Mesendoderm (in vitro differentiated cells): ENCODE measurements at regions not wholly inside any gene's neighbourhood (a gene's known extent, or its start where the extent isn't known, plus 50 kb on each side); places are given as distances from the start of the nearest gene placed in this dataset.

Experiments used
- DNase-seq: peaks from one replicate; pipeline ENCODE4 v3.0.0; 2013
- H2AK5ac ChIP-seq: 2 replicates; pipeline ENCODE4 v1.6.1; 2013; ENCODE audit warnings: low read length, inconsistent platforms
- H2BK120ac ChIP-seq: 2 replicates; pipeline ENCODE4 v1.6.1; 2013; ENCODE audit warnings: low read depth, mild to moderate bottlenecking, low read length, moderate library complexity, mixed read lengths
- H2BK15ac ChIP-seq: replicated peaks from 2 replicates; pipeline ENCODE4 v1.6.1; 2013; ENCODE audit warnings: low read depth, mild to moderate bottlenecking, moderate library complexity
- H2BK5ac ChIP-seq: 2 replicates; pipeline ENCODE4 v1.6.1; 2013; ENCODE audit warnings: low read length, inconsistent platforms
- H3K18ac ChIP-seq: 2 replicates; pipeline ENCODE4 v1.6.1; 2013; ENCODE audit warnings: mild to moderate bottlenecking, low read length, mixed read lengths
- H3K23ac ChIP-seq: one replicate; pipeline ENCODE4 v1.6.1; 2013; ENCODE audit warnings: low read length
- H3K27ac ChIP-seq: 2 replicates; pipeline ENCODE4 v1.5.1; 2013; ENCODE audit warnings: low read depth, mild to moderate bottlenecking, inconsistent platforms, low read length, moderate library complexity
- H3K27me3 ChIP-seq: 2 replicates; pipeline ENCODE4 v1.6.1; 2013; ENCODE audit warnings: low read length, control low read depth, mild to moderate bottlenecking, inconsistent platforms; ENCODE audit not compliant: insufficient read depth, poor library complexity
- H3K36me3 ChIP-seq: 2 replicates; pipeline ENCODE4 v1.6.1; 2013; ENCODE audit warnings: low read length, inconsistent platforms; ENCODE audit not compliant: control insufficient read depth, insufficient read depth
- H3K4ac ChIP-seq: one replicate; pipeline ENCODE4 v1.6.1; 2013; ENCODE audit warnings: low read depth, mild to moderate bottlenecking, low read length, moderate library complexity
- H3K4me1 ChIP-seq: 2 replicates; pipeline ENCODE4 v1.6.1; 2013; ENCODE audit warnings: low read depth, low read length, inconsistent platforms; ENCODE audit not compliant: control insufficient read depth
- H3K4me2 ChIP-seq: 2 replicates; pipeline ENCODE4 v1.6.1; 2013; ENCODE audit warnings: low read length
- H3K4me3 ChIP-seq: 2 replicates; pipeline ENCODE4 v1.5.1; 2013; ENCODE audit warnings: mild to moderate bottlenecking, low read length
- H3K56ac ChIP-seq: one replicate; pipeline ENCODE4 v1.6.1; 2013; ENCODE audit warnings: low read length
- H3K79me1 ChIP-seq: 2 replicates; pipeline ENCODE4 v1.6.1; 2013; ENCODE audit warnings: low read length, inconsistent platforms
- H3K79me2 ChIP-seq: 2 replicates; pipeline ENCODE4 v1.6.1; 2013; ENCODE audit warnings: mild to moderate bottlenecking, low read length; ENCODE audit not compliant: control insufficient read depth, insufficient read depth
- H3K9ac ChIP-seq: 2 replicates; pipeline ENCODE4 v1.6.1; 2013; ENCODE audit warnings: low read length, inconsistent platforms
- H4K5ac ChIP-seq: one replicate; pipeline ENCODE4 v1.6.1; 2013; ENCODE audit warnings: low read length
- H4K8ac ChIP-seq: one replicate; pipeline ENCODE4 v1.6.1; 2013; ENCODE audit warnings: low read depth, mild to moderate bottlenecking, control low read depth, low read length, moderate library complexity
- WGBS: extraction: QIAGEN DNeasy Blood & Tissue Kit; methylation state at CpG from one replicate; pipeline ENCODE4 v1.1.7; 2013; ENCODE audit warnings: low lambda C conversion rate, missing lambda C conversion rate; ENCODE audit not compliant: insufficient coverage; ENCODE audit errors: extremely low coverage; 5-methylcytosine and 5-hydroxymethylcytosine counted together

- Histone ChIP-seq H4K8ac (no peak overlapping the region), H4K5ac (no peak overlapping the region), H3K56ac (no peak overlapping the region), H3K79me2 (no peaks in the 10 kb centered on the region), H3K79me1 (no peaks in the 10 kb centered on the region), H2AK5ac (no peak overlapping the region), H3K4me2 (no peak overlapping the region), H3K18ac (no peak overlapping the region), H3K4ac (no peak overlapping the region), H3K9ac (no peak overlapping the region), H3K27ac (no peak overlapping the region), H3K23ac (no peak overlapping the region), H2BK5ac (no peak overlapping the region), H3K4me3 (no peak overlapping the region), H3K36me3 (no peaks in the 10 kb centered on the region), H2BK15ac (no peak overlapping the region), H3K27me3 (no peaks in the 10 kb centered on the region), H3K4me1 (no peaks in the 10 kb centered on the region), H2BK120ac (no peak overlapping the region)
- DNase-seq: no peak
- WGBS: no CpG with 5 or more reads among the region's 9 CpGs
Measured at GRCh38 chr4:100790836-100791615, 273.2 kb upstream of the EMCN start.

GRCh38 chr4:100789991-100790390, 272.2 kb upstream of the EMCN start:
- Histone ChIP-seq H3K23ac (no peak overlapping the region), H3K56ac (no peak overlapping the region), H2BK5ac (no peak overlapping the region), H2BK120ac (no peak overlapping the region), H3K4me3 (no peak overlapping the region), H3K27ac (no peak overlapping the region), H2BK15ac (no peak overlapping the region), H3K18ac (no peak overlapping the region), H4K8ac (no peak overlapping the region), H3K36me3 (no peaks in the 10 kb centered on the region), H3K79me2 (no peaks in the 10 kb centered on the region), H3K79me1 (no peaks in the 10 kb centered on the region), H3K27me3 (no peaks in the 10 kb centered on the region), H2AK5ac (no peak overlapping the region), H4K5ac (no peak overlapping the region), H3K9ac (no peak overlapping the region), H3K4me2 (no peak overlapping the region), H3K4ac (no peak overlapping the region), H3K4me1 (no peaks in the 10 kb centered on the region)
- no peak for DNase-seq

GRCh38 chr4:100786481-100786880, 268.7 kb upstream of the EMCN start:
- DNase-seq: no peak

GRCh38 chr4:100782356-100782755, 264.5 kb upstream of the EMCN start:
- no peaks in the 10 kb centered on the region for H3K36me3 ChIP-seq
- no peak overlapping the region for H2AK5ac ChIP-seq
- H3K4me1 ChIP-seq: no peaks in the 10 kb centered on the region
- no peaks in the 10 kb centered on the region for H3K79me2 ChIP-seq
- H3K4me2 ChIP-seq: no peak overlapping the region
- no peak for DNase-seq
- no peak overlapping the region for H4K8ac ChIP-seq
- no peak overlapping the region for H3K56ac ChIP-seq
- no peak overlapping the region for H3K23ac ChIP-seq
- H3K79me1 ChIP-seq: no peaks in the 10 kb centered on the region
- no peak overlapping the region for H3K9ac ChIP-seq
- no peak overlapping the region for H3K18ac ChIP-seq
- no CpG with 5 or more reads among the region's 5 CpGs for WGBS
- H4K5ac ChIP-seq: no peak overlapping the region
- H3K27me3 ChIP-seq: no peaks in the 10 kb centered on the region
- no peak overlapping the region for H2BK120ac ChIP-seq
- no peak overlapping the region for H2BK15ac ChIP-seq
- no peak overlapping the region for H2BK5ac ChIP-seq
- H3K4ac ChIP-seq: no peak overlapping the region
- H3K4me3 ChIP-seq: no peak overlapping the region
- H3K27ac ChIP-seq: no peak overlapping the region

More at GRCh38 chr4:100786481-100786880, 268.7 kb upstream of the EMCN start:
- WGBS: no CpG with 5 or more reads among the region's 1 CpG
- no peak overlapping the region for H3K23ac ChIP-seq
- no peak overlapping the region for H3K9ac ChIP-seq
- H2BK5ac ChIP-seq: no peak overlapping the region
- H3K56ac ChIP-seq: no peak overlapping the region
- H3K4me1 ChIP-seq: no peaks in the 10 kb centered on the region
- H3K18ac ChIP-seq: no peak overlapping the region
- H3K4me2 ChIP-seq: no peak overlapping the region
- no peak overlapping the region for H3K4me3 ChIP-seq
- H3K79me1 ChIP-seq: no peaks in the 10 kb centered on the region
- no peak overlapping the region for H3K4ac ChIP-seq
- H2BK120ac ChIP-seq: no peak overlapping the region
- no peaks in the 10 kb centered on the region for H3K27me3 ChIP-seq
- no peak overlapping the region for H2BK15ac ChIP-seq
- H4K5ac ChIP-seq: no peak overlapping the region
- H4K8ac ChIP-seq: no peak overlapping the region
- no peak overlapping the region for H2AK5ac ChIP-seq
- H3K36me3 ChIP-seq: no peaks in the 10 kb centered on the region
- no peak overlapping the region for H3K27ac ChIP-seq
- H3K79me2 ChIP-seq: no peaks in the 10 kb centered on the region

DNA sequence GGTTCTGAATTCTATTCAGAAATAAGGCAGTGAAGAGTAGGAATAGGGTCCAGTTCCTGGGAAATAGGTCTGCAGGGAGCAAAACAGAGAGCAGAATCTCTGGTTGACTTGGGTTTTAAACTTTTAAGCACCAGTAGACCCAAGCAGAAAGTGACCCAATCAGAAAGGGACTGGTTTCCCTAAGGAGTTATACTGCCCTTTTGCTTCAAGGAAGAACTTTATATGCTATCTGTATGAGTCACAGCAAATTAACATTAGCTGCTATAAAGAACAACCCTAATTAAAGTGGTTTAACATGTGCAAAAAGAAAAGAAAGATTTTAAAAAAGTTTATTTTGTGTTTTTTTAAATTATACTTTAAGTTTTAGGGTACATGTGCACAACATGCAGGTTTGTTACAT, 263.6 kb upstream of the EMCN start:
- H2BK120ac ChIP-seq: no peak overlapping the region
- no peak overlapping the region for H3K4ac ChIP-seq
- no peak overlapping the region for H3K9ac ChIP-seq
- H3K27me3 ChIP-seq: no peaks in the 10 kb centered on the region
- no peak overlapping the region for H3K56ac ChIP-seq
- H2BK15ac ChIP-seq: no peak overlapping the region
- no peak overlapping the region for H4K8ac ChIP-seq
- H3K36me3 ChIP-seq: no peaks in the 10 kb centered on the region
- no peak overlapping the region for H2BK5ac ChIP-seq
- H3K4me2 ChIP-seq: no peak overlapping the region
- no peaks in the 10 kb centered on the region for H3K79me1 ChIP-seq
- H4K5ac ChIP-seq: no peak overlapping the region
- no peak for DNase-seq
- no peak overlapping the region for H3K4me3 ChIP-seq
- H3K23ac ChIP-seq: no peak overlapping the region
- H3K27ac ChIP-seq: no peak overlapping the region
- H2AK5ac ChIP-seq: no peak overlapping the region
- no peaks in the 10 kb centered on the region for H3K79me2 ChIP-seq
- no peak overlapping the region for H3K18ac ChIP-seq
- H3K4me1 ChIP-seq: no peaks in the 10 kb centered on the region

GRCh38 chr4:100780126-100780525, 262.3 kb upstream of the EMCN start:
- Histone ChIP-seq H2BK15ac (no peak overlapping the region), H3K4ac (no peak overlapping the region), H3K36me3 (no peaks in the 10 kb centered on the region), H3K27ac (no peak overlapping the region), H3K79me1 (no peaks in the 10 kb centered on the region), H4K5ac (no peak overlapping the region), H2AK5ac (no peak overlapping the region), H2BK120ac (no peak overlapping the region), H2BK5ac (no peak overlapping the region), H3K4me2 (no peak overlapping the region), H3K27me3 (no peaks in the 10 kb centered on the region), H3K79me2 (no peaks in the 10 kb centered on the region), H3K23ac (no peak overlapping the region), H3K18ac (no peak overlapping the region), H3K56ac (no peak overlapping the region), H3K4me3 (no peak overlapping the region), H3K4me1 (no peaks in the 10 kb centered on the region), H4K8ac (no peak overlapping the region), H3K9ac (no peak overlapping the region)
- no peak for DNase-seq
